HG02623 (cell line): ENCODE measurements at regions not wholly inside any gene's neighbourhood (a gene's known extent, or its start where the extent isn't known, plus 50 kb on each side); places are given as distances from the start of the nearest gene placed in this dataset.

Experiments
- ATAC-seq: cut with Tn5 transposase; IDR thresholded peaks from one replicate; pipeline ENCODE4 v1.9.1; 2021; ENCODE audit warnings: moderate library complexity; ENCODE audit not compliant: unreplicated experiment

- no peak for ATAC-seq
Measured at GRCh38 chr12:43294916-43295315, 257.1 kb downstream of the ADAMTS20 start.

DNA sequence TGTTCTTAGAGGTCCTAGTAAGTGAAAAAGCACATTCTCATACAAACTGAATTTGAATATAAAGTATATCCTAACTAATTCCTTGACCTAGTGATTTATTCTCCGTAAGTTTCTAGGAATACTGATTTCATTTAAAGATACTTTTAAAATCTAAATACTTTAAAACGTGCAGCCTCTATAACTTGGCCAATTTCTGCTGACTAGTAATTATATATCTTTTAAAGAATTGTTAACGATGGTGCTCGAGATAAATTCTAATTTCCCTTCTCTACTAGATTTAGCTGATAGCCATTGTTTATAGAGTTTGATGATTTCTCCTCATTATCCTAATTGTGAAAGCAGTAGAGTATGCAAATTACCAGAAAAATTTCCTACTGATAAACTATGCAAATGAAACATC is 257.9 kb downstream of the ADAMTS20 start:
- ATAC-seq, result no peak

DNA sequence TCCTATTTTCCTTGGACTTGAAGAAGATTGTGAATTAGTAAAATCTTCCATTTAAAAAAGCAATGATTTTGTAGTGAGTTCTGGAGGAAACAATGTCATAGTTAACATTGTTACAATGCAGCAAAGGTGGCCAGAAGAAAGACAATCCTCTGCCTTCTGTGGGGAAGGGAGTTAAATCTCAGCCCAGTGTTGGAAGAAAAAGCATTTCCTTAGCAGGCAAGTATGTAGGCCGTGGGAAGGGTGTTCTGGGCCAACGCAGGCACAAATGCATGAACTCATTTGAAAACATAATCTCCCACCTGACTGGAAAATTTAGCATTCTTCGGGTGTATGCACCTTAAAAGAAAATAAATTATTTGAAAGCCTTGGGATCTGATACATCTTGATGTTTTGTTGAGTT is 258.6 kb downstream of the ADAMTS20 start:
- no peak for ATAC-seq

DNA sequence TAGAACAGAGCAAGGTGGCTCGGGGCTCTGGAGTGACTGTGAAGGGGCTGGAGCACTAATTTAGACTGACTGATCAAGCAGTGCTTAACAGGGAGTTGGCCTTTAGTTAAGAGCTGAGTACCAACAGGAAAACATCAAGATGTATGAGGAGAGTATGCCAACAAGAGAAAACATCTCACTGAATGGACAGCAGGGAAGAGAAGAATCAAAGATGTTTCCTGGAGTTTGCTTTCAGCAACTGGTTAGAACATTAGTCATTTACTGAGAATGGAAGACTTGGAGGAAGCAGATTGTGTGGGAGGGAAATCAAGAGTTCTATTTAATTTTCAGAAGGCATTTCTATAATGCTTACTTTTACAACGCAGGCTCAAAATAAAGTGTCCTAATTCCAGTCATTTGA is 259.3 kb downstream of the ADAMTS20 start:
- no peak for ATAC-seq

DNA sequence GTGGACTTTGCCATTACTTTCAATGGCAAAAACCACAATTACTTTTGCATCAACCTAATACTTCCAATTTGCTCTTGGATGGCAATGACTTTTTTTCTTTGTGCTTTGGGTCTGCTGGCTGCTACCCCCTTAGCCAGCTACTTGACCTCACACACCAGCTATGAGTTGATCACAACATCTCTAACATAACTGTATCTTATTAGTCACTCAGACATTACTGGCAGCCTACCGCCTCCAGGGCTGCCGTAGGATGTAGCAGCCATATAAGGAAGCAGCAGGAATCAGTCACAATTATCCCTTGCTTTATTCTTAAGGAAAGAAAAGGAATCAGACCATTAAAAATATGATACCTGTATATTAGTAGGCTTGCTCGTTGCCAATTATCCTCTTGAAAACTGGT is 260.5 kb downstream of the ADAMTS20 start:
- ATAC-seq, result no peak

GRCh38 chr12:43290836-43291235 is 261.2 kb downstream of the ADAMTS20 start:
- ATAC-seq, result no peak

GRCh38 chr12:43289426-43289801 is 262.6 kb downstream of the ADAMTS20 start:
- no peak for ATAC-seq

DNA sequence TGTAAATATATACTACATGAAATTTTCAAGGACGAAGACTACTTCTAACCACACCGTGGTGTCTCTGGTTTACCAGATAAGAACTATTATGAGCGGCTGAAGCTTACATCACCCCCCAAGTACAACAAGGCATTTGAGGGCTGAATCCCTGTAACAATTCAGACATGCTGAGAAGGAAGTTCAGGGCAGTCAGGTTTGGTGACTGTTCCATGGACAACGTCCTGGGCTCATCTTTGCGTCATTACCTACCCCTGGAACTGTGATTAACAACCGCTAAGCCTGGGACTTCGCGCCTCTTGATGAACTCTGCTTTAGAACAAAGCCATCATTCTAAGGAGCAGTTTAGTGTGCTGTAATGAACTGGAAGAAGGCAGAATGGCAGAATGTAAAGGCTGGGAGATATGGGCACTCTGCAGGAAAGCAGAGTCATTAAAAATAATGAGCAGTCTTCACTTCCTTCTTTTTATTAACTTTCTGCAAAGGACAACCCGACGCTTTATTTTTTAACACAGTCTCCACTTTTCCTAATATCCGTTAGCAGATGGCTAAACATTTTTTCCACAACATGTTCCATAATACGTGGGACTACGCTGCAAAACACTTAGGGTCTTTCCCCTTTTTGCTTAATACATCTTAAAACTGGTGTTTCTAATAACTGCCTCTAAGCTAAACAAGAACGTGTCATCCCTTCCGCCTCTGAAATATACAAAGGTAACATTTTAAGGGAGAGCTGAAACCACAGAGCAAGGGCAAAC is 263.2 kb downstream of the ADAMTS20 start:
- no peak for ATAC-seq

GRCh38 chr12:43287706-43288383 is 264.2 kb downstream of the ADAMTS20 start:
- ATAC-seq, result no peak

DNA sequence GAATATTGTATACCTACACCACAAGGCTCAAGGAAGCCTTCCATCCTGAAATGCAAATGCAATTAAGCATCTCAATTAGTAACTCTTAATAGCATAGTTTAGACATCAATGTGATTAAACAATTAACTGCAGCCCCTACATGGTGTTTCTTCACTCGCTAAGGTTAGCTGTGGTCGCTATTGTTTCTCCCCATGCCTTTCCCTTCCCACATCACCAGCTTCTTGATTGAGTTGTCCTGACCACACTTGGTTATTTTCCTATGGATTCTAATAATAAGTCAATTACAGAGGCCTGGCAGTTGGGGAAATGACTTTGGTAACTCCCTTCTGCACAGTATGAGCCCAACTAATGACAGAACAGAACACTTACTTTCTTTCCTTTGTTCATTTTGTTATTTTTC is 265.0 kb downstream of the ADAMTS20 start:
- ATAC-seq, result no peak

DNA sequence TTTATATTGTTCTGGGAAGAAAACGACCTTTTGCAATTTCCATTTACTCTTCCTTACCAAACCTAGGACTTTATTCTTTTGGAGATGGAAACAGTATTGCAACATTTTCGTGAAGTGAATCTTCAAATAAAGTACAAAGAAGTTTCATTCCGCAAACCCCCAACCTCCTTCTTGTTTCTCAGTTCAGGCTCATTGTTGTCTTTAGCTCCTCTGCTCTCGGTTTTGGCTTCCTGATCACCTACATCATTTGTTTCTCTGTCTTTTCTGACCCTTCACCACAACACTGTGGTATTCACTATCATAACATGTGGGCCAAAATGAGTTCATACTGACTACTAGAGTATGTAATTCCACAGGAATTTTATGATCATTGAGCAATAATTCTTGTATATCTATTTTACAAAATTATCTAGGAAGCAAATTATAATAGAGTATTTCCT is 266.8 kb downstream of the ADAMTS20 start:
- peak; percentile 65 for ATAC-seq

- ATAC-seq, result no peak
Measured at GRCh38 chr12:43284486-43285158, 267.4 kb downstream of the ADAMTS20 start.

DNA sequence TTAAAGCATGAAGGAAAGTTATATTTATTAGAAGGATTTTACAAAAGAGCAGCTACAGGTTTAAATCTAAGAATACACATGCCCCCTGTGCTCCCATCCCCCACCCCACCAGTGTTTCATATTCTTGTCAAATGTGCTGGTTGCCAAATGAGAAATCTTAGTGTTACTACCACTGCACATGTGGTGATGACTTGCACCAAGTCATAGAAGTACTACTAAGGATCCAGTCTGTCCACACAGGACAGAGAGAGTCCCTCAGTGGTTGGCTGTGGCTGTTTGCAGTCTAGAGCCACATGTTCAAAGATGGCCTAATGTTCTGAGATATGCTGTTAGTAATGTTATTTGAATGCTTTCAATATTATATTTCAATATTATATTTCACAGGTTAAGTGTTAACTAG is 268.8 kb downstream of the ADAMTS20 start:
- ATAC-seq, result no peak

DNA sequence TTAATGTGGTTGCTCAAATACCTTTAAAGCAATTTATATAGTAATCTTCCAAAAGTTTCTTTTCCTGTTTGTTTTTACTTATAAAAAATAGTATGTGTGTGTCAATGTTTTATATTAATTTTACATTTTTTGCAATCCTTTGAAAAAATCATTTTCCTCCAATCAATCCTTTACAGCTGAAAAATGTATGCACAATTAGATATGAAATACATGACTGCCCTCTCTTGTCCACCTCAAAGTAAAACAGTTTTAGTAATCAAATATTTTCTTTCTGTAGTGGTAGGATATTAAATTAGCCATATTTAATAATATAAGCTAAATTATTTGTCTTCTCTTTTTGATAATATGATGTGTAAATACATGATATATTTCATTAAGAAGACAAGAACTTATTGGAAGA is 269.9 kb downstream of the ADAMTS20 start:
- no peak for ATAC-seq

- ATAC-seq, result no peak
Measured at GRCh38 chr12:43281563-43281962, 270.4 kb downstream of the ADAMTS20 start.

DNA sequence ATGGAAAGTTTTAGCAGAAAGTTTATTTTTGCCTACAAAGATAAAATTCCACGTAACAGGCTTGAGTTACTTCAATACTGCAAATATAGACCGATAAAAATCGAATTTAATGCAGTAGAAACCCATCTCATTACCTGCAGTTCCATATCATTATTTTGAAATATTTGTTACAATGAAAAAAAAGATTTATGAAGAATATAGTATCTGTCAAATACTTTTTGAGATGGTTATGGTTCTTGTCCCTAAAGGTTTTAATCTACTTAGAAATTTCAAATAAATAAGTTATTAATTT is 273.5 kb downstream of the ADAMTS20 start:
- no peak for ATAC-seq

DNA sequence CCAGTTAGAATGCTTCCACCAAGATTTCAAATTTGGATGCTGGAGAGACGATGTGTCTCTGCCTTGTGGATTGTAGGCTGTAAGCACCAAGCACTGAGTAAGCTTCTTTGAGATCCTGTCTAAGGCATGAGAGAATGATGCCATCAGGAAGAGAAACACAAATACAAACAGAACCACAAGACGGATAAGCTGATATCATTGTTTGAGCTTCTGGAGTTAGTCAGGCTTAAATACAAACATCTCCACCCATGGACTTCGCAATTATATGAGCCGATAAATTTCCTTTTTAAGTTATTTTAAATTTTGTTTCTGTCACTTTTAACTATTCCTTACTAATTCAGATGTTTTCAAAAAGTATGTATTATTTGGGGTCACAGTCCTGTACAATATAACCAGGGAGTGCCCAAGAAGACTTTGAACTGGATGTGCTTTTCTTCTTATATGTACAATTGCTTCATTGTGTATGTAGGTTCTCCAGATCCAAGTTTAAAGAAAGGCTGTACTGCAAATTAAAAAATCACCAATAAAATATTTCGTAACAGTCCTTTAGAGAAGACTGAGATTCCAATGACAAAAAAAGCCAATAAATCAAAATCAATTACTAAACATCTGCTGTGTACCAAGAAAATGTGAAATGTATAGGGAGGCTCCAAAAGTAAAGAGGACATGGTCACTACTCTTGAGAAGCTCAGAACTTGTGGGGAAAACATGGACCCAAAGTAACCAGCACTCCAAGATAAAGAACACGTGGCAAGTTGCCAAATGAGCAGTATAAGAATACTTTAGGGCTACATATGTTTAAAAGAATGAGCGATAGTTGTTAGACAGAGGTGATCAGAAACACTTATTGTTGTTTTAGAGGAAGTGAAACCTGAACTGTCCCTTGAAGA is 274.1 kb downstream of the ADAMTS20 start:
- ATAC-seq, result peak; percentile 88

- ATAC-seq, result no peak
Measured at GRCh38 chr12:43273467-43273866, 278.5 kb downstream of the ADAMTS20 start.

GRCh38 chr12:43271659-43272058 is 280.3 kb downstream of the ADAMTS20 start:
- ATAC-seq, result no peak

- no peak for ATAC-seq
Measured at GRCh38 chr12:43267818-43268217, 284.2 kb downstream of the ADAMTS20 start.

DNA sequence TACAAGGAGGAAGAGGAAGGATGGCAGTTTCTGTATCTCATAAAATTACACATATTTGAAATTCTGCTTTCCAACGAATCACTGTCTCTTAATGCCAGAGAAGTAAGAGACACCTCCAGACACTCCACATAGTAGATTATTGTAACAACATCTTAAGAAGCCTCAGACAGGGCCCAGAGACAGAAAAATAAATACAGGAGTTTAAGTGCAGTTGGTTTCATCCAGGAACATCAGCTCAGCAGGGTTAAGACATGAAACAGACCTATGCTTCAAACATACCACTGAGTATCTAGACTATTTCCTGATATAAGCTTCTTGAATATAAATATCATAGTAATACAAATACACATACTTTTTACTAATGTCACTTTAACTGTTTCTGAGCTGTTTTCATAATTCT is 290.3 kb downstream of the ADAMTS20 start:
- no peak for ATAC-seq
